ENCODE measurements at regions not wholly inside any gene's neighbourhood (a gene's known extent, or its start where the extent isn't known, plus 50 kb on each side); places are given as distances from the start of the nearest gene placed in this dataset.

GRCh38 chr7:81514546-81514945, 255.3 kb downstream of the HGF start:
- no peaks in the 10 kb centered on the region for H3K4me1 ChIP-seq
- no peaks in the 10 kb centered on the region for H3K9me3 ChIP-seq (replicated peaks in 1 of 11)
- H3K4me2 ChIP-seq: no peak overlapping the region
- H4K20me1 ChIP-seq: no peaks in the 10 kb centered on the region
- H3K9ac ChIP-seq: no peak overlapping the region
- H3K27me3 ChIP-seq: no peaks in the 10 kb centered on the region
- no peaks in the 10 kb centered on the region for H3K36me3 ChIP-seq
- TF ChIP-seq Cebpa-rat (IDR thresholded peaks at IDR 0.05): no peak
- H3K27ac ChIP-seq: no peak overlapping the region
- H3K4me3 ChIP-seq: no peak overlapping the region

DNA sequence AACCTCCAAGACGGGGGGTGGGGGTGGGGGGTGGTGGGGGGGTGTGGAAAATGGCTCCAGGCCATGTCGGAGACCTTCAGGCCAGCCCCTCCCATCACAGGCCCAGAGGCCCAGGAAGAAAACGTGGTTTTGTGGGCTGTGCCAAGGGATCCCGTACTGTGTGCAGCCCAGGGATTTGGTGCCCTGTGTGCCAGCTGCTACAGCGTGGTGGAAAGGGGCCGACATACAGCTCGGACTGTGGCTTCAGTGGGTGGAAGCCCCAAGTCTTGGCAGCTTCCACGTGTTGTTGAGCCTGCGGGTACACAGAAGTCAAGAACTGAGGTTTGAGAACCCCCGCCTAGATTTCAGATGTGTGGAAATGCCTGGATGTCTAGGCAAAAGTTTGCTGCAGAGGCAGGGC, 259.7 kb downstream of the HGF start:
- H3K36me3 ChIP-seq: no peaks in the 10 kb centered on the region
- no peak overlapping the region for H3K27ac ChIP-seq
- no peaks in the 10 kb centered on the region for H4K20me1 ChIP-seq
- no peak overlapping the region for H3K4me3 ChIP-seq
- no peak overlapping the region for H3K4me2 ChIP-seq
- H3K4me1 ChIP-seq: no peaks in the 10 kb centered on the region
- no peak overlapping the region for H3K9ac ChIP-seq
- H3K27me3 ChIP-seq: no peaks in the 10 kb centered on the region
- H3K9me3 ChIP-seq (replicated peaks in 1 of 11): no peaks in the 10 kb centered on the region
- no peak for TF ChIP-seq Cebpa-rat (IDR thresholded peaks at IDR 0.05)

DNA sequence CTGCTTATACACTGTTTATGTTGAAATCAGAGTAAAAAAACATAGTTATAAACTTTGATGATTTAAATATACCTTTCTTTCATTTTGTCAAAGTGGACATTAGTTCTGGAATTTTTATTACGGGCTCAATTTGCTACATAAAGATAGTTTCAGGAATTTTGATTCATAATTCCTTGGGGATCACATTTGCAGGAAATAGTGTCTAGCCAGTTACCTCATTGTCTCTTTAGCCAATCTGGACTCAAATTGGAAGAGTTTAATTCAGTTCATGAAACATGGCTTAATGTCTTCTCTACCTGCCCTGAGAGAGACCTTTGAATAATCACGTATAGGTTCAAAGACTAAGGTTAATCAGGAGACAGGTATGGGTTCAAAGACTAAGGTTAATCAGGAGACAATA, 262.6 kb downstream of the HGF start:
- H3K27me3 ChIP-seq: no peaks in the 10 kb centered on the region
- no peak overlapping the region for H3K9ac ChIP-seq
- H4K20me1 ChIP-seq: no peaks in the 10 kb centered on the region
- H3K36me3 ChIP-seq: no peaks in the 10 kb centered on the region
- no peak overlapping the region for H3K4me2 ChIP-seq
- H3K4me3 ChIP-seq: no peak overlapping the region
- no peaks in the 10 kb centered on the region for H3K4me1 ChIP-seq
- H3K9me3 ChIP-seq (replicated peaks in 1 of 11): no peaks in the 10 kb centered on the region
- no peak overlapping the region for H3K27ac ChIP-seq
- no peak for TF ChIP-seq Cebpa-rat (IDR thresholded peaks at IDR 0.05)

GRCh38 chr7:81506609-81507008, 263.2 kb downstream of the HGF start:
- Histone ChIP-seq H3K27me3 (no peaks in the 10 kb centered on the region), H3K36me3 (no peaks in the 10 kb centered on the region), H3K27ac (no peak overlapping the region), H4K20me1 (no peaks in the 10 kb centered on the region), H3K4me2 (no peak overlapping the region), H3K9ac (no peak overlapping the region), H3K4me3 (no peak overlapping the region), H3K9me3 (replicated peaks in 1 of 11) (no peaks in the 10 kb centered on the region), H3K4me1 (no peaks in the 10 kb centered on the region)
- TF ChIP-seq Cebpa-rat (IDR thresholded peaks at IDR 0.05): no peak

DNA sequence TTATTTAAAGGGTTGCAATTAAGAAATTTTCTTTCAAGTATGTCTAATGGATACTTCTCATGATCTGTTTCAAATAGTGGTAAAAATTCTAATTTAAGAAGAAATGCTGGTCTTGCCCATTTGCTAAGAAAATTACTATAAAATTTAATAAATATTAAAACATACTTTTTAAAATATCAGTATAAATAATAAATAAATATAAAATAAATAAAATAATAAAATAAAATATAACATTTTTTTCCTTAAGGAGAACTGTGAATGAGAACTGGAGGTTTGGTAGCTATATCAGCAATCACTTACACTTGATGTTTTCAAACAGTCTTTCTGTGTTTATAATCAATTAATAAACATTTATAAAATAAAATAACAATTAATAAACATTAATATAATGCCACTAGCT, 266.1 kb downstream of the HGF start:
- no peak for TF ChIP-seq Cebpa-rat (IDR thresholded peaks at IDR 0.05)

GRCh38 chr7:81503336-81503735, 266.5 kb downstream of the HGF start:
- Histone ChIP-seq H3K9me3 (replicated peaks in 1 of 11) (no peaks in the 10 kb centered on the region), H3K27ac (no peak overlapping the region), H4K20me1 (no peaks in the 10 kb centered on the region), H3K4me1 (peaks cover 0 to 7% (median 5%) of the 10 kb centered on the region in 10 experiments; a peak in 6 of 20 replicates), H3K36me3 (no peaks in the 10 kb centered on the region), H3K27me3 (no peaks in the 10 kb centered on the region), H3K4me3 (no peak overlapping the region), H3K4me2 (no peak overlapping the region), H3K9ac (no peak overlapping the region)
- TF ChIP-seq Cebpa-rat (IDR thresholded peaks at IDR 0.05): no peak

More for the DNA sequence above, 266.1 kb downstream of the HGF start:
- no peak overlapping the region for H3K27ac ChIP-seq
- no peak overlapping the region for H3K4me2 ChIP-seq
- no peak overlapping the region for H3K9ac ChIP-seq
- H3K4me3 ChIP-seq: no peak overlapping the region
- H4K20me1 ChIP-seq: no peaks in the 10 kb centered on the region
- H3K27me3 ChIP-seq: no peaks in the 10 kb centered on the region
- peaks cover 0 to 7% (median 5%) of the 10 kb centered on the region in 10 experiments; a peak in 6 of 20 replicates for H3K4me1 ChIP-seq
- H3K9me3 ChIP-seq (replicated peaks in 1 of 11): no peaks in the 10 kb centered on the region
- no peaks in the 10 kb centered on the region for H3K36me3 ChIP-seq

GRCh38 chr7:81501220-81501619, 268.6 kb downstream of the HGF start:
- H3K4me3 ChIP-seq: no peak overlapping the region
- H3K4me2 ChIP-seq: 0 out of 22 replicates have a peak overlapping the region, but pooled peaks of 1 of the 11 experiments have one; percentile 3
- no peaks in the 10 kb centered on the region for H4K20me1 ChIP-seq
- H3K27me3 ChIP-seq: no peaks in the 10 kb centered on the region
- no peaks in the 10 kb centered on the region for H3K36me3 ChIP-seq
- no peak for TF ChIP-seq Cebpa-rat (IDR thresholded peaks at IDR 0.05)
- no peaks in the 10 kb centered on the region for H3K9me3 ChIP-seq (replicated peaks in 1 of 11)
- no peak overlapping the region; a peak in 1 of 22 replicates for H3K9ac ChIP-seq
- no peak overlapping the region for H3K27ac ChIP-seq
- H3K4me1 ChIP-seq: peaks cover 0 to 7% (median 5%) of the 10 kb centered on the region in 10 experiments; a peak in 6 of 20 replicates

DNA sequence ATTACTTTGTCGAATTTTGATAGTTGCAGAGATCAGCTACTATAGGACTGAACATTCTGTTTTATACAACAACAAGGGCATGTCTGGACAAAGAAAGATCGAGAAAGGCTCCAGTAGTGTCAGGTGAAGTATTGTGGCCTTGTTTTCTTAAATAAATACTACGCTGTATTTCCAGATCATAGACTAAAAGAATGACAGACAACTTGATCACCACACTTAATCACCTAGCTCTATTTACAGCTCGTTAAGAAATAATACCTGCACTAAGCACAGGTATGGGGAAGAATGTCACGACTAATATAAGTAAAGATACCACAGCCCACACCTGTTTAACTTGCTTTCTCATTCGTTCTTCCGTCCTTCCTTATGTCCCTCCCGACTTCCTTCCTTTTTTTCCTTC, 269.2 kb downstream of the HGF start:
- Histone ChIP-seq H3K9ac (peak overlapping the region in 1 of 11 experiments; percentile 16; a peak in 1 of 22 replicates), H3K9me3 (replicated peaks in 1 of 11) (no peaks in the 10 kb centered on the region), H4K20me1 (no peaks in the 10 kb centered on the region), H3K36me3 (no peaks in the 10 kb centered on the region), H3K27ac (no peak overlapping the region), H3K4me2 (0 out of 22 replicates have a peak overlapping the region, but pooled peaks of 1 of the 11 experiments have one; percentile 3), H3K4me3 (no peak overlapping the region), H3K27me3 (no peaks in the 10 kb centered on the region), H3K4me1 (peaks cover 0 to 7% (median 5%) of the 10 kb centered on the region in 10 experiments; a peak in 6 of 20 replicates)
- no peak for TF ChIP-seq Cebpa-rat (IDR thresholded peaks at IDR 0.05)

- no peaks in the 10 kb centered on the region for H3K27me3 ChIP-seq
- H4K20me1 ChIP-seq: no peaks in the 10 kb centered on the region
- H3K27ac ChIP-seq: peak overlapping the region in 1 of 11 experiments; percentile 41; a peak in 1 of 22 replicates
- H3K4me2 ChIP-seq: no peak overlapping the region
- no peaks in the 10 kb centered on the region for H3K36me3 ChIP-seq
- no peak for TF ChIP-seq Cebpa-rat (IDR thresholded peaks at IDR 0.05)
- H3K9ac ChIP-seq: no peak overlapping the region
- H3K4me3 ChIP-seq: no peak overlapping the region
- H3K9me3 ChIP-seq (replicated peaks in 1 of 11): no peaks in the 10 kb centered on the region
- peaks cover 0 to 7% (median 5%) of the 10 kb centered on the region in 10 experiments; a peak in 6 of 20 replicates for H3K4me1 ChIP-seq
These were observed 270.4 kb downstream of the HGF start for GRCh38 chr7:81499262-81500116.

DNA sequence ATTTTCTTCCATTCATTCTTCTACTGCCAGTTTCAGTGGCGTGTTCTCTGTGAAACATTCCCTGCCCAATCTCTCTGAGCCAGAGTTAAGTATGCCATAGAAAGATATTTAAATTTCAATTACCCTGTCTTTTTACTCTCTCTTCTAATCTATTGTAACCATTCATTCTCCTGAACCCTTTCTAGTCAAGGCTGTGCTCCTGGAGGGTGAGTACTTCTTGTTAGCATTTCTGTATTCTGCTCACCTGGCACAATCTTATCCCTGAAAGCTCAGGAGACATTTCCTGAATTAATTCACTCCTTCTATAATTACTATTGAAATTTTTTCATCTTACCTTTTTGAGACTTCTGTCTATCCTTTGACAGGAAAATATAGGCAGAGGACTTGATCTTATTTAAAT, 271.7 kb downstream of the HGF start:
- Histone ChIP-seq H3K9me3 (replicated peaks in 1 of 11) (no peaks in the 10 kb centered on the region), H4K20me1 (no peaks in the 10 kb centered on the region), H3K36me3 (no peaks in the 10 kb centered on the region), H3K9ac (no peak overlapping the region), H3K4me3 (no peak overlapping the region), H3K27me3 (no peaks in the 10 kb centered on the region), H3K27ac (no peak overlapping the region), H3K4me1 (peaks cover 0 to 7% (median 5%) of the 10 kb centered on the region in 10 experiments; a peak in 6 of 20 replicates), H3K4me2 (no peak overlapping the region)
- TF ChIP-seq Cebpa-rat (IDR thresholded peaks at IDR 0.05): no peak
